ENCODE measurements at regions not wholly inside any gene's neighbourhood (a gene's known extent, or its start where the extent isn't known, plus 50 kb on each side); places are given as distances from the start of the nearest gene placed in this dataset.
"Not testable (repeated sequence)": the region's sequence is repeated elsewhere in the genome, so short reads cannot be mapped to it uniquely, and the experiment has no call there.

- H3K27me3 ChIP-seq (ENCODE audit: control insufficient read depth, insufficient read depth, low read length): no peaks in the 10 kb centered on the region
- POLR2A ChIA-PET: no interaction called here
- TF ChIP-seq CTCF (IDR thresholded peaks at IDR 0.05; ENCODE audit: insufficient read depth, low read depth, low read length): no peak
- no peak overlapping the region for H3K4me3 ChIP-seq (ENCODE audit: low read depth, low read length)
- H3K36me3 ChIP-seq (ENCODE audit: control insufficient read depth, insufficient read depth, low read length): no peaks in the 10 kb centered on the region
- no peak for DNase-seq (ENCODE audit: low read depth)
- CTCF ChIA-PET: no interaction called here
These were observed 140.5 kb upstream of the CDYL start for GRCh38 chr6:4635666-4636065.

DNA sequence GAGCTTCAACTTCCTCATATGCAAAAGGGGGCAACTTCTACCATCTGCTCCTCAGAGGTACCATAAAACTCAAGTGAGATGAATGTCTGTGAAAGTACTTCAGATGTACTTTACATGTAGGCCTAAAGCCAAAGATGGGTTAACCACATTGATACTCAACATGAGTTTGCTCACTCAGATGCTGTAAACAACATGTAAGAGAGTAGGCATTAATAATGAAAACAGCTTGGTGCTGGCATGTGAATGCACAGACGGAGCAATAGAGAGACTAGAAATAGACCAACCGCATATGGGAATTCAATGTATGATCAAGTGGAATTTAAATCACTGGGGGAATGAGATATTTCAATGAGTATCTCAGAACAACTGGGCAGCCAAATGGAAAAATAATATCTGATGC is 143.8 kb upstream of the CDYL start:
- no peak for DNase-seq (ENCODE audit: low read depth)
- CTCF ChIA-PET: no interaction called here
- no peak for TF ChIP-seq CTCF (IDR thresholded peaks at IDR 0.05; ENCODE audit: insufficient read depth, low read depth, low read length)
- Histone ChIP-seq H3K27me3 (ENCODE audit: control insufficient read depth, insufficient read depth, low read length) (no peaks in the 10 kb centered on the region), H3K36me3 (ENCODE audit: control insufficient read depth, insufficient read depth, low read length) (no peaks in the 10 kb centered on the region), H3K4me3 (ENCODE audit: low read depth, low read length) (no peak overlapping the region)
- POLR2A ChIA-PET: no interaction called here

GRCh38 chr6:4629789-4630188 is 146.4 kb upstream of the CDYL start:
- H3K36me3 ChIP-seq (ENCODE audit: control insufficient read depth, insufficient read depth, low read length); H3K4me3 ChIP-seq (ENCODE audit: low read depth, low read length); POLR2A ChIA-PET; DNase-seq (ENCODE audit: low read depth); H3K27me3 ChIP-seq (ENCODE audit: control insufficient read depth, insufficient read depth, low read length); CTCF ChIA-PET: not testable (repeated sequence)

DNA sequence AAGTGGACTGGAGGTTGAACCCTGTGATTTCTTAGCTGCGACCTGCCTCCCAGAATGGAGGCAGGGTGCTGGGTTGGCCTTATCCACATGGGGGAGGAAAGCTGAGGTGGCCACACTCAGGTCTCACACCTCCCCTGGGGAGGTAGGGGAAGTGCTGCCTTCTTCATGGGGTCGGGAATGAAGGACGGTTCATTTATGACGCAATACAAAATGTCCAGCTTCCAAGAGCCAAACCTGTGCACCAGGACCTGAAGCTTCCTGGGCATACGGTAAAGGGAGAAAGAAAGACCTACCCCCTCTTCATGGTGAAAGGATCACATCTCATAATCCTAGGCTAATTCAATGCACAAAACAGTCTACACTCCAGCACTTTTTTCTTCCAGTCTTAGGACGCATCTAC is 150.6 kb upstream of the CDYL start:
- no peak overlapping the region for H3K4me3 ChIP-seq (ENCODE audit: low read depth, low read length)
- no peak for DNase-seq (ENCODE audit: low read depth)
- peaks cover 1% of the 10 kb centered on the region; the same call in 1 of the 2 replicates for H3K27me3 ChIP-seq (ENCODE audit: control insufficient read depth, insufficient read depth, low read length)
- ChIA-PET CTCF (no interaction called here), POLR2A (no interaction called here)
- H3K36me3 ChIP-seq (ENCODE audit: control insufficient read depth, insufficient read depth, low read length): no peaks in the 10 kb centered on the region
- no peak for TF ChIP-seq CTCF (IDR thresholded peaks at IDR 0.05; ENCODE audit: insufficient read depth, low read depth, low read length)

DNA sequence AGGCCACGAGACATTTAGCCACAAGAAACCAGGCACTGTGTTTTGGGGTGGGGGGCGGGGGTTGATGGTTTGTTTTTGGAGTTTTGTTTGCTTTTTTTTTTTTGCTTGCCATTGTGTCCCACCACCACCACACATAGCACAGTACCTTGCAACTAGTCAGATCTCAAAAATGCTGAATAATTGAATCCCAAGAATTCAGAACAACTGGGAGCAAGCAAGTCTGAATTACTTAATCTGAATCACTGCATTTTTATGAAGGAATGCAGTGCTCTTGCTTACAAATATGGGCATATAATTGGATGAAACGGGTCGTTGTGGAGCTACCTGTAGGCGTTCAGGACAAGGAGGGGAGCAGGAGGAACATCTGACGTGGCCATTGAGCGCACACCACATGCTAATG is 151.5 kb upstream of the CDYL start:
- Histone ChIP-seq H3K36me3 (ENCODE audit: control insufficient read depth, insufficient read depth, low read length) (no peaks in the 10 kb centered on the region), H3K4me3 (ENCODE audit: low read depth, low read length) (no peak overlapping the region), H3K27me3 (ENCODE audit: control insufficient read depth, insufficient read depth, low read length) (peaks cover 1% of the 10 kb centered on the region; the same call in 1 of the 2 replicates)
- ChIA-PET CTCF (no interaction called here), POLR2A (no interaction called here)
- DNase-seq (ENCODE audit: low read depth): no peak
- TF ChIP-seq CTCF (IDR thresholded peaks at IDR 0.05; ENCODE audit: insufficient read depth, low read depth, low read length): no peak

DNA sequence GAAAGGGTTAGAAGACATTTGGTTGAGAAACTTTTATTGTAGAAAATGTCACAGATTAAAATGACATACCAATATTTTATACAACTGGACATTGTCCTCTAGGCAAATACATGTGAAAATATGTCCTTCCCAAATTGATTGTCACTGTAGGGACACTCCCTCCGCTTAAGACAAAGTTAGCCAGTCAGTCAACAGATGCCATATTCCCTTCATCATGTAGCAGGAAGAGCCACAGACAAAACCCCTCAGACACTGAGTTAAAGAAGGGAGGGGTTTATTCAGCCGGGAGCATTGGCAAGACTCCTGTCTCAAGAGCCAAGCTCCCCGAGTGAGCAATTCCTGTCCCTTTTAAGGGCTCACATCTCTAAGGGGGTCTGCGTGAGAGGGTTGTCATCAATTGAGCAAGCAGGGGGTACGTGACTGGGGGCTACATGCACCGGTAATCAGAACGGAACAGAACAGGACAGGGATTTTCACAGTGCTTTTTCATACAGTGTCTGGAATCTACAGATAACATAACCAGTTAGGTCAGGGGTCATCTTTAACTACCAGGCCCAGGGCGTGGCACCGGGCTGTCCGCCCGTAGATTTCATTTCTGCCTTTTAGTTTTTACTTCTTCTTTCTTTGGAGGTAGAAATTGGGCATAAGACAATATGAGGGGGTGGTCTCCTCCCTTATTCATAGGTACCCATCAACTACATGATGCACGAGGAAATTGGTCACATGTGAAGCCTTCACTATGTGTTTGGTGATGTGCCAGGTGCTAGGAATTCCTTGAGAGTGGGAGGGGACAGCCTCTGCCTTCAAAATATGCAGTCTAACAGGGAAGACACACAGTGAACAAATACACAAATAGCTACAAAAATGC is 155.7 kb upstream of the CDYL start:
- no peak for DNase-seq (ENCODE audit: low read depth)
- Histone ChIP-seq H3K4me3 (ENCODE audit: low read depth, low read length) (no peak overlapping the region), H3K27me3 (ENCODE audit: control insufficient read depth, insufficient read depth, low read length) (peaks cover 3% of the 10 kb centered on the region; the same call in 1 of the 2 replicates), H3K36me3 (ENCODE audit: control insufficient read depth, insufficient read depth, low read length) (no peaks in the 10 kb centered on the region)
- ChIA-PET POLR2A (no interaction called here), CTCF (interaction anchor here (0.7 kb wide), 1 partner anchor 315 kb away, joined by 3 read pairs; no protein-coding TSS in a partner anchor)
- TF ChIP-seq CTCF (IDR thresholded peaks at IDR 0.05; ENCODE audit: insufficient read depth, low read depth, low read length): no peak
